ENCODE measurements at regions not wholly inside any gene's neighbourhood (a gene's known extent, or its start where the extent isn't known, plus 50 kb on each side); places are given as distances from the start of the nearest gene placed in this dataset.
A peak's percentile ranks its signal among the peaks of the same experiment; 100 is the strongest.
"Not testable (repeated sequence)": the region's sequence is repeated elsewhere in the genome, so short reads cannot be mapped to it uniquely, and the experiment has no call there.

- peak; percentile 34 to 37 for TF ChIP-seq CTCF (IDR thresholded peaks at IDR 0.05; ENCODE audit: extremely low read depth in 1 of 2, insufficient read depth in 1 of 2, low read depth in 1 of 2, low read length in 2 of 2)
- dilution Hi-C loops (cut with MboI; ENCODE audit: extremely low pct_ligation_motif_present, low sequenced_read_pairs); H3K4me2 ChIP-seq (ENCODE audit: insufficient read depth, low read length); intact Hi-C loops (cut with micrococcal nuclease); H3K36me3 ChIP-seq (ENCODE audit: control insufficient read depth in 2 of 2, extremely low read depth in 1 of 2, insufficient read depth in 2 of 2, low read length in 2 of 2); H3K27ac ChIP-seq (ENCODE audit: insufficient read depth, low read depth, low read length); BruUV-seq (replicated peaks); H4K20me1 ChIP-seq (replicated peaks; ENCODE audit: control insufficient read depth, extremely low read depth, insufficient read depth, low read length); H3K9me1 ChIP-seq (replicated peaks; ENCODE audit: control insufficient read depth, extremely low read depth, insufficient read depth, low read length); H3K9ac ChIP-seq (replicated peaks; ENCODE audit: extremely low read depth, insufficient read depth, low read length); H3K27me3 ChIP-seq (ENCODE audit: control insufficient read depth in 2 of 2, insufficient read depth in 2 of 2, low read length in 2 of 2); POLR2A ChIA-PET; H3K4me1 ChIP-seq (ENCODE audit: control insufficient read depth, extremely low read depth, insufficient read depth, low read length); CTCF ChIA-PET; H3K9me3 ChIP-seq (replicated peaks; ENCODE audit: control insufficient read depth, insufficient read depth, low read length); H3K4me3 ChIP-seq (replicated peaks in 1 of 3; ENCODE audit: insufficient read depth in 1 of 3, low read depth in 1 of 3, low read length in 3 of 3); FAIRE-seq; H2AFZ ChIP-seq (ENCODE audit: low read depth, low read length); H3K79me2 ChIP-seq (ENCODE audit: control insufficient read depth, insufficient read depth, low read length): not testable (repeated sequence)
- DNase-seq (ENCODE audit: low read depth, low spot score): peak; percentile 54
Observed at GRCh38 chr3:198167339-198168039, 207.5 kb downstream of the LMLN start.

GRCh38 chr3:198170781-198171180, 210.8 kb downstream of the LMLN start:
- H3K4me1 ChIP-seq (ENCODE audit: control insufficient read depth, extremely low read depth, insufficient read depth, low read length); BruUV-seq (replicated peaks); H3K9me3 ChIP-seq (replicated peaks; ENCODE audit: control insufficient read depth, insufficient read depth, low read length); intact Hi-C loops (cut with micrococcal nuclease); H3K27me3 ChIP-seq (ENCODE audit: control insufficient read depth in 2 of 2, insufficient read depth in 2 of 2, low read length in 2 of 2); H3K4me2 ChIP-seq (ENCODE audit: insufficient read depth, low read length); H3K9me1 ChIP-seq (replicated peaks; ENCODE audit: control insufficient read depth, extremely low read depth, insufficient read depth, low read length); H3K36me3 ChIP-seq (ENCODE audit: control insufficient read depth in 2 of 2, extremely low read depth in 1 of 2, insufficient read depth in 2 of 2, low read length in 2 of 2); H3K9ac ChIP-seq (replicated peaks; ENCODE audit: extremely low read depth, insufficient read depth, low read length); H3K27ac ChIP-seq (ENCODE audit: insufficient read depth, low read depth, low read length); POLR2A ChIA-PET; DNase-seq (ENCODE audit: low read depth, low spot score); H3K79me2 ChIP-seq (ENCODE audit: control insufficient read depth, insufficient read depth, low read length); CTCF ChIA-PET; H3K4me3 ChIP-seq (replicated peaks in 1 of 3; ENCODE audit: insufficient read depth in 1 of 3, low read depth in 1 of 3, low read length in 3 of 3); FAIRE-seq; dilution Hi-C loops (cut with MboI; ENCODE audit: extremely low pct_ligation_motif_present, low sequenced_read_pairs); H4K20me1 ChIP-seq (replicated peaks; ENCODE audit: control insufficient read depth, extremely low read depth, insufficient read depth, low read length); H2AFZ ChIP-seq (ENCODE audit: low read depth, low read length): not testable (repeated sequence)

GRCh38 chr3:198173080-198173479, 213.1 kb downstream of the LMLN start:
- DNase-seq (ENCODE audit: low read depth, low spot score); H3K9ac ChIP-seq (replicated peaks; ENCODE audit: extremely low read depth, insufficient read depth, low read length); H4K20me1 ChIP-seq (replicated peaks; ENCODE audit: control insufficient read depth, extremely low read depth, insufficient read depth, low read length); BruUV-seq (replicated peaks); H3K4me1 ChIP-seq (ENCODE audit: control insufficient read depth, extremely low read depth, insufficient read depth, low read length); H2AFZ ChIP-seq (ENCODE audit: low read depth, low read length); CTCF ChIA-PET; dilution Hi-C loops (cut with MboI; ENCODE audit: extremely low pct_ligation_motif_present, low sequenced_read_pairs); H3K9me3 ChIP-seq (replicated peaks; ENCODE audit: control insufficient read depth, insufficient read depth, low read length); H3K27me3 ChIP-seq (ENCODE audit: control insufficient read depth in 2 of 2, insufficient read depth in 2 of 2, low read length in 2 of 2); H3K4me2 ChIP-seq (ENCODE audit: insufficient read depth, low read length); intact Hi-C loops (cut with micrococcal nuclease); H3K27ac ChIP-seq (ENCODE audit: insufficient read depth, low read depth, low read length); H3K9me1 ChIP-seq (replicated peaks; ENCODE audit: control insufficient read depth, extremely low read depth, insufficient read depth, low read length); POLR2A ChIA-PET; H3K4me3 ChIP-seq (replicated peaks in 1 of 3; ENCODE audit: insufficient read depth in 1 of 3, low read depth in 1 of 3, low read length in 3 of 3); H3K36me3 ChIP-seq (ENCODE audit: control insufficient read depth in 2 of 2, extremely low read depth in 1 of 2, insufficient read depth in 2 of 2, low read length in 2 of 2); H3K79me2 ChIP-seq (ENCODE audit: control insufficient read depth, insufficient read depth, low read length): not testable (repeated sequence)
- peak; percentile 98 for FAIRE-seq

Measured in endothelial cell of umbilical vein (primary cell).